Upper lobe of left lung (tissue), 4 donors: ENCODE measurements at regions not wholly inside any gene's neighbourhood (a gene's known extent, or its start where the extent isn't known, plus 50 kb on each side); places are given as distances from the start of the nearest gene placed in this dataset.
"Not testable (repeated sequence)": the region's sequence is repeated elsewhere in the genome, so short reads cannot be mapped to it uniquely, and the experiment has no call there.

Experiments
- CTCF ChIP-seq, 6 experiments: fragments of 450-650 bp in 4 of 6; fragments of 200-600 bp in 2 of 6; sonication (generic) in 2 of 6; IDR thresholded peaks; one replicate each; pipeline ENCODE4 v1.5.1; 2016 to 2019; ENCODE audit warnings: antibody characterized with exemption in 6 of 6
- POLR2A ChIP-seq, 4 donors: fragments of 450-650 bp; IDR thresholded peaks; one replicate each; pipeline ENCODE4 v1.5.1; 2016 to 2017; ENCODE audit warnings: antibody characterized with exemption in 4 of 4, mild to moderate bottlenecking in 2 of 4

- not testable (repeated sequence) for TF ChIP-seq CTCF, POLR2A (IDR thresholded peaks at IDR 0.05)
Observed at GRCh38 chr2:182508583-182508982, 81.7 kb upstream of the PDE1A start.
